HG02970 (cell line): ENCODE measurements at regions not wholly inside any gene's neighbourhood (a gene's known extent, or its start where the extent isn't known, plus 50 kb on each side); places are given as distances from the start of the nearest gene placed in this dataset.
"Not testable (repeated sequence)": the region's sequence is repeated elsewhere in the genome, so short reads cannot be mapped to it uniquely, and the experiment has no call there.

Experiments
- ATAC-seq: cut with Tn5 transposase; IDR thresholded peaks from one replicate; pipeline ENCODE4 v1.9.1; 2021; ENCODE audit warnings: mild to moderate bottlenecking, moderate library complexity, moderate number of reproducible peaks; ENCODE audit not compliant: unreplicated experiment, low FRiP score

GRCh38 chr11:21921151-21921550 lies 271.7 kb upstream of the ANO5 start:
- ATAC-seq = no peak

GRCh38 chr11:21924262-21924661 lies 268.6 kb upstream of the ANO5 start:
- ATAC-seq = no peak

- ATAC-seq = no peak
Measured at GRCh38 chr11:21927628-21928027, 265.3 kb upstream of the ANO5 start.

- ATAC-seq = no peak
Measured at GRCh38 chr11:21928847-21929246, 264.0 kb upstream of the ANO5 start.

GRCh38 chr11:21930408-21930807 lies 262.5 kb upstream of the ANO5 start:
- no peak for ATAC-seq

- ATAC-seq = no peak
Measured at GRCh38 chr11:21931436-21932101, 261.3 kb upstream of the ANO5 start.

- ATAC-seq = no peak
Measured at GRCh38 chr11:21933095-21933494, 259.8 kb upstream of the ANO5 start.

- ATAC-seq = no peak
Measured at GRCh38 chr11:21944577-21944976, 248.3 kb upstream of the ANO5 start.

- no peak for ATAC-seq
Measured at GRCh38 chr11:21948876-21949275, 244.0 kb upstream of the ANO5 start.

GRCh38 chr11:21949763-21950413 lies 243.0 kb upstream of the ANO5 start:
- ATAC-seq = no peak

- no peak for ATAC-seq
Measured at GRCh38 chr11:21963013-21963412, 229.9 kb upstream of the ANO5 start.

- ATAC-seq = no peak
Measured at GRCh38 chr11:21965221-21965620, 227.7 kb upstream of the ANO5 start.

- no peak for ATAC-seq
Measured at GRCh38 chr11:21968702-21969101, 224.2 kb upstream of the ANO5 start.

GRCh38 chr11:21969841-21970240 lies 223.0 kb upstream of the ANO5 start:
- ATAC-seq = no peak

GRCh38 chr11:21975242-21975641 lies 217.6 kb upstream of the ANO5 start:
- no peak for ATAC-seq

GRCh38 chr11:21976210-21976609 lies 216.7 kb upstream of the ANO5 start:
- no peak for ATAC-seq

GRCh38 chr11:21983431-21983830 lies 209.5 kb upstream of the ANO5 start:
- no peak for ATAC-seq

GRCh38 chr11:21986361-21986760 lies 206.5 kb upstream of the ANO5 start:
- ATAC-seq = no peak

- ATAC-seq = no peak
Measured at GRCh38 chr11:21987261-21987660, 205.6 kb upstream of the ANO5 start.

GRCh38 chr11:21988477-21988876 lies 204.4 kb upstream of the ANO5 start:
- no peak for ATAC-seq

GRCh38 chr11:22001803-22002202 lies 191.1 kb upstream of the ANO5 start:
- ATAC-seq = not testable (repeated sequence)

GRCh38 chr11:22006901-22007300 lies 186.0 kb upstream of the ANO5 start:
- no peak for ATAC-seq
